Stomach (tissue), 4 donors: ENCODE measurements at regions not wholly inside any gene's neighbourhood (a gene's known extent, or its start where the extent isn't known, plus 50 kb on each side); places are given as distances from the start of the nearest gene placed in this dataset.

Experiments used
- CTCF ChIP-seq, 7 experiments: fragments of 450-650 bp in 4 of 7; fragments of 200-600 bp in 3 of 7; sonication (generic) in 3 of 7; IDR thresholded peaks; one replicate each; pipeline ENCODE4 v1.5.1; 2016 to 2019; ENCODE audit warnings: antibody characterized with exemption in 7 of 7, control low read depth in 2 of 7, mild to moderate bottlenecking in 1 of 7
- EP300 ChIP-seq: sonication (generic); formaldehyde crosslinking; IDR thresholded peaks from one replicate; pipeline ENCODE4 v1.6.1; 2017; ENCODE audit warnings: antibody characterized with exemption
- POLR2AphosphoS5 ChIP-seq, 3 donors: sonication (generic); formaldehyde crosslinking; IDR thresholded peaks; one replicate each; pipeline ENCODE4 v1.6.1; 2016; ENCODE audit warnings: antibody characterized with exemption in 3 of 3

DNA sequence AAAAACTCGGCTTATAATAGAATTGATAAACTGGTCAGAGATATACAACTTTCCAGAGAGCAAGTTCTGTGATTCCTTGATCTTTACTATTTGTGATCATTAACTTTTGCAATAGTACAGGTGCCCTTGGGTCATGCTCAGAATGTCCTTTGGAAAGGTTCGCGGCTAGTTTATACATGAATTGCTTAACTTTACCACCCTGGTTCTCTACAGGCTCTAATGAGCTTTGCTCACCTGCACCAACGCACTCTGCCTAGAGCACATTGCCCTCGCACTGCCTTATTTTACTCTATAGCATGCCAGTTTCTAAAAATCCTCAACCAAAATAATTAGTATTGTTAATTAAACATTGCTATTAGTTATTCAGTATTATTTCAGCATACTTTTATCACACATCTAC, 931.2 kb upstream of the KCND2 start:
- TF ChIP-seq CTCF (IDR thresholded peaks at IDR 0.05) (no peak), POLR2AphosphoS5 (IDR thresholded peaks at IDR 0.05) (no peak), EP300 (no peak)
